ENCODE measurements at regions not wholly inside any gene's neighbourhood (a gene's known extent, or its start where the extent isn't known, plus 50 kb on each side); places are given as distances from the start of the nearest gene placed in this dataset.

DNA sequence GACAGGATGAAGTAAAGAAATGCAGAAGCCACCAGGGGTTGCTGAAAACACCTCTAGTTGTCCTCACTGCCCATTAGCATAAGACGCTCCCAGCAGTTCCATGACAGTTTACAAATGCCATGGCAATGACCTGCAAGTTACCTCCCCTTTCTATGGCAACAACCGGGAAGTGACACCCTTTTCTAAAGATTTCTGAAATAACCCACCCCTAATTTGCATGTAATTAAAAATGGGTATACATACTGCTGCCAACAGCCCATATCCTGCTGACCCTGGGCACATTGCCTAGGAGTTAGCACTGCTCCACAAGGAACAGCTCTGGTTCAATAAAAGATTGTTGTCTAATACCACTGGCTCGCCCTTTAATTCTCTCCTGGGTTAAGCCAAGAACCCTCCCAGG, 178.3 kb upstream of the LRATD1 start:
- H3K27me3 Mint-ChIP-seq (ENCODE audit: low read depth in 2 of 2): no peaks in the 10 kb centered on the region
- TF ChIP-seq, protein P1, sequence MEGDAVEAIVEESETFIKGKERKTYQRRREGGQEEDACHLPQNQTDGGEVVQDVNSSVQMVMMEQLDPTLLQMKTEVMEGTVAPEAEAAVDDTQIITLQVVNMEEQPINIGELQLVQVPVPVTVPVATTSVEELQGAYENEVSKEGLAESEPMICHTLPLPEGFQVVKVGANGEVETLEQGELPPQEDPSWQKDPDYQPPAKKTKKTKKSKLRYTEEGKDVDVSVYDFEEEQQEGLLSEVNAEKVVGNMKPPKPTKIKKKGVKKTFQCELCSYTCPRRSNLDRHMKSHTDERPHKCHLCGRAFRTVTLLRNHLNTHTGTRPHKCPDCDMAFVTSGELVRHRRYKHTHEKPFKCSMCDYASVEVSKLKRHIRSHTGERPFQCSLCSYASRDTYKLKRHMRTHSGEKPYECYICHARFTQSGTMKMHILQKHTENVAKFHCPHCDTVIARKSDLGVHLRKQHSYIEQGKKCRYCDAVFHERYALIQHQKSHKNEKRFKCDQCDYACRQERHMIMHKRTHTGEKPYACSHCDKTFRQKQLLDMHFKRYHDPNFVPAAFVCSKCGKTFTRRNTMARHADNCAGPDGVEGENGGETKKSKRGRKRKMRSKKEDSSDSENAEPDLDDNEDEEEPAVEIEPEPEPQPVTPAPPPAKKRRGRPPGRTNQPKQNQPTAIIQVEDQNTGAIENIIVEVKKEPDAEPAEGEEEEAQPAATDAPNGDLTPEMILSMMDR (IDR thresholded peaks at IDR 0.05): no peak
- H3K27ac ChIP-seq (ENCODE audit: low read length): no peak overlapping the region
- H3K36me3 Mint-ChIP-seq: no peaks in the 10 kb centered on the region
- H3K27ac Mint-ChIP-seq: no peak overlapping the region
- DNase-seq (no peak), ATAC-seq (no peak)
- intact Hi-C loops (cut with micrococcal nuclease): no loop called here
- 75% methylated on average over 3 of the region's 3 CpGs for WGBS (ENCODE audit: insufficient coverage)
- H3K36me3 ChIP-seq (ENCODE audit: control insufficient read depth, insufficient read depth, low read length): no peaks in the 10 kb centered on the region
- H3K4me1 Mint-ChIP-seq: no peaks in the 10 kb centered on the region
- H3K4me3 ChIP-seq (ENCODE audit: low read length): no peak overlapping the region
- no peaks in the 10 kb centered on the region for H3K27me3 ChIP-seq (ENCODE audit: control insufficient read depth, insufficient read depth, low read length)
- peaks cover 18 to 26% of the 10 kb centered on the region in 2 donors for H3K9me3 Mint-ChIP-seq
- H3K4me3 Mint-ChIP-seq: no peak overlapping the region
- no peaks in the 10 kb centered on the region for H3K9me3 ChIP-seq (ENCODE audit: control insufficient read depth, insufficient read depth, low read length)
- no peaks in the 10 kb centered on the region for H3K4me1 ChIP-seq (ENCODE audit: control insufficient read depth, insufficient read depth, low read length)

DNA sequence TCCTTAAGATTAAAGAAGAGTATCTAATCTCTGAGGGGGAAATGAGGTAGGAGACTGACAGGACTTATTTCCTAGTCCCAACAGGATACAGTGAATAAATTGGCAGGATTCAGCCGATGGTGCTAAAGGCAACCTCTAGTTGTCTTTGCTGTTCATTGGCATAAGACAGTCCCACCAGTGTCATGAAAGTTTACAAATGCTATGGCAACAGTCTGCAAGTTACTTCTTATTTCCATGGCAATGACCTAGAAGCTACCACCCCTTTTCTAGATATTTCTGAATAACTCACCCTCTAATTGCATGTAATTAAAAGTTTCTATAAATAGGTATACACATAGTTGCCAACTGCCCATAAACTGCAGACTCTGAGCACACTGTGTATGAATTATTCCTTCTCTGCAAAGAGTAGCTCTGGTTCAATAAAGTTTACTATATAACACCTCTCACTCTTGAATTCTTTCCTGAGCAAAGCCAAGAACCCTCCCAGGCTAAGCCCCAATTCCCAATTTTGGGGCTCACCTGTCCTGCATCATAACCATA, 172.7 kb upstream of the LRATD1 start:
- Mint-ChIP-seq H3K27me3 (ENCODE audit: low read depth in 2 of 2) (no peaks in the 10 kb centered on the region), H3K9me3 (peaks cover 12 to 24% of the 10 kb centered on the region in 2 donors), H3K4me3 (no peak overlapping the region), H3K27ac (no peak overlapping the region), H3K36me3 (no peaks in the 10 kb centered on the region), H3K4me1 (no peaks in the 10 kb centered on the region)
- DNase-seq (no peak), ATAC-seq (no peak)
- no peaks in the 10 kb centered on the region for H3K4me1 ChIP-seq (ENCODE audit: control insufficient read depth, insufficient read depth, low read length)
- H3K4me3 ChIP-seq (ENCODE audit: low read length): no peak overlapping the region
- no peaks in the 10 kb centered on the region for H3K27me3 ChIP-seq (ENCODE audit: control insufficient read depth, insufficient read depth, low read length)
- 97% methylated on average over 1 of the region's 1 CpG for WGBS (ENCODE audit: insufficient coverage)
- no peaks in the 10 kb centered on the region for H3K36me3 ChIP-seq (ENCODE audit: control insufficient read depth, insufficient read depth, low read length)
- no peak overlapping the region for H3K27ac ChIP-seq (ENCODE audit: low read length)
- no peaks in the 10 kb centered on the region for H3K9me3 ChIP-seq (ENCODE audit: control insufficient read depth, insufficient read depth, low read length)
- intact Hi-C loops (cut with micrococcal nuclease): no loop called here
- TF ChIP-seq, protein P1 (IDR thresholded peaks at IDR 0.05): no peak

DNA sequence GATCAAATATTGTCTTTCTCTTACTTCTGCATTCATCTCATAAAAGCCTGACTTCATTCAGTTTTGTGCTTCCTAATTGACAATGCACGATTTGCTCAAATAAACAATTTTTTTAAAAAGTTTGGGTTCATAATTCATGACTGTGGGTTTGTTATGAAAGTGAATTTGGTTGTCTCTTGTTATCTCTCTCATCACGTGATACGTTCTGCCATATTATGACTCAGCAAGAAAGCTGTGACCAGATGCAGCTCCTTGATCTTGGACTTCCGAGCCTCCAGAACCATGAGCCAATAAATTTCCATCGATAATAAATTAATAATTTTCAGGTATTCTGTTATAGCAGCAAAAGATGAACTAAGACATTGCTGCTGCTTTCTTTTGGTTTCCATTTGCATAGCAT, 156.5 kb upstream of the LRATD1 start:
- Histone ChIP-seq H3K27me3 (ENCODE audit: control insufficient read depth, insufficient read depth, low read length) (no peaks in the 10 kb centered on the region), H3K4me1 (ENCODE audit: control insufficient read depth, insufficient read depth, low read length) (no peaks in the 10 kb centered on the region), H3K36me3 (ENCODE audit: control insufficient read depth, insufficient read depth, low read length) (no peaks in the 10 kb centered on the region), H3K4me3 (ENCODE audit: low read length) (no peak overlapping the region), H3K27ac (ENCODE audit: low read length) (no peak overlapping the region), H3K9me3 (ENCODE audit: control insufficient read depth, insufficient read depth, low read length) (peaks cover 4% of the 10 kb centered on the region)
- intact Hi-C loops (cut with micrococcal nuclease): no loop called here
- TF ChIP-seq, protein P1 (IDR thresholded peaks at IDR 0.05): no peak
- Mint-ChIP-seq H3K27ac (no peak overlapping the region), H3K4me1 (no peaks in the 10 kb centered on the region), H3K27me3 (ENCODE audit: low read depth in 2 of 2) (no peaks in the 10 kb centered on the region), H3K4me3 (no peak overlapping the region), H3K9me3 (peaks cover 0 to 6% of the 10 kb centered on the region in 2 donors), H3K36me3 (peaks cover 6% of the 10 kb centered on the region)
- DNase-seq (no peak), ATAC-seq (no peak)
- 70% methylated on average over 5 of the region's 5 CpGs for WGBS (ENCODE audit: insufficient coverage)

DNA sequence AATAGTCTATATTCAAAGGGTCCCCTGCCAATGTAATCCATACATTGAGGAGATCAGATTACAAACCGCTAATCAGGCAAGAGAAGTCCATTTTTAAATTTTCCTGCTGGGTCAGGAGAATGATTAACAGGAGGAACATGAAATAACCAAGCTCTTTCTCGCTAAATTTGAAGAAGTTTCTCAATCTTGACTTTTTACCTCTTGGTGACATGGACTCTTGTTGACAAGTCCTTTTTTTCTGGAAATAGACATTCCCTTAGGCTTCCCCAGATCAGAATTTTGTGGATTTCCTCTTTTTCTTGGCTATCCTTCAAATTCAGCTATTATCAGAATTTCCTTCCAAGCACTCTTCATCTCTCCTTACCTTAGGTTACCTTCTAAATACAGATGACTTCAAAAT, 153.0 kb upstream of the LRATD1 start:
- ATAC-seq (no peak), DNase-seq (no peak)
- Histone ChIP-seq H3K27ac (ENCODE audit: low read length) (no peak overlapping the region), H3K36me3 (ENCODE audit: control insufficient read depth, insufficient read depth, low read length) (no peaks in the 10 kb centered on the region), H3K27me3 (ENCODE audit: control insufficient read depth, insufficient read depth, low read length) (no peaks in the 10 kb centered on the region), H3K4me1 (ENCODE audit: control insufficient read depth, insufficient read depth, low read length) (no peaks in the 10 kb centered on the region), H3K9me3 (ENCODE audit: control insufficient read depth, insufficient read depth, low read length) (no peaks in the 10 kb centered on the region), H3K4me3 (ENCODE audit: low read length) (no peak overlapping the region)
- TF ChIP-seq, protein P1 (IDR thresholded peaks at IDR 0.05): no peak
- Mint-ChIP-seq H3K4me3 (no peak overlapping the region), H3K27ac (no peak overlapping the region), H3K9me3 (peaks cover 3 to 16% of the 10 kb centered on the region in 2 donors), H3K4me1 (no peaks in the 10 kb centered on the region), H3K27me3 (ENCODE audit: low read depth in 2 of 2) (no peaks in the 10 kb centered on the region), H3K36me3 (no peaks in the 10 kb centered on the region)
- 60% methylated on average over 2 of the region's 2 CpGs for WGBS (ENCODE audit: insufficient coverage)
- intact Hi-C loops (cut with micrococcal nuclease): no loop called here

Data from natural killer cell (primary cell).